Hepatic stellate cell (primary cell): ENCODE measurements at regions not wholly inside any gene's neighbourhood (a gene's known extent, or its start where the extent isn't known, plus 50 kb on each side); places are given as distances from the start of the nearest gene placed in this dataset.
"Not testable (repeated sequence)": the region's sequence is repeated elsewhere in the genome, so short reads cannot be mapped to it uniquely, and the experiment has no call there.

Experiments
- DNase-seq: peaks from one replicate; pipeline ENCODE4 v3.0.0; 2011; ENCODE audit warnings: low spot score

DNA sequence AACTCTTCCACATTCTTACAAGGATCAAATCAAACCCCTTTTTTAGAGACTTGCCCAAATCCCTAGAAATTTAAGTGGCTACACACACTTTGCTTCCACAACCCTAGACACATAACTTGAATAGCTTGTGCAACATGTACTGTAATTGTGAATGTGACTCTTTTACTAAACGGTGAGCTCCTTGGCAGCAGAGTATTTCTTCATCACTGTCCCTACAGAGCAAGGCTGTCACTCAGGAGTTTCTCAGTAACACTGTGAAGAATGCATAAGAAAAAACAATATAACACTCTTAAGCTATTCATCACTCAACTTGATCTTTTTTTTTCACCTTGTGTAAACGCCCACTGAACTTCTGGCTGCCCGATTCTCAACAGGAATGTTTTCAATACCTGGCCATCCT, 53.8 kb upstream of the ADAMTS18 start:
- no peak for DNase-seq

- no peak for DNase-seq
Observed at GRCh38 chr16:77491091-77491490, 56.3 kb upstream of the ADAMTS18 start.

GRCh38 chr16:77496934-77497333, 62.1 kb upstream of the ADAMTS18 start:
- DNase-seq = no peak

DNA sequence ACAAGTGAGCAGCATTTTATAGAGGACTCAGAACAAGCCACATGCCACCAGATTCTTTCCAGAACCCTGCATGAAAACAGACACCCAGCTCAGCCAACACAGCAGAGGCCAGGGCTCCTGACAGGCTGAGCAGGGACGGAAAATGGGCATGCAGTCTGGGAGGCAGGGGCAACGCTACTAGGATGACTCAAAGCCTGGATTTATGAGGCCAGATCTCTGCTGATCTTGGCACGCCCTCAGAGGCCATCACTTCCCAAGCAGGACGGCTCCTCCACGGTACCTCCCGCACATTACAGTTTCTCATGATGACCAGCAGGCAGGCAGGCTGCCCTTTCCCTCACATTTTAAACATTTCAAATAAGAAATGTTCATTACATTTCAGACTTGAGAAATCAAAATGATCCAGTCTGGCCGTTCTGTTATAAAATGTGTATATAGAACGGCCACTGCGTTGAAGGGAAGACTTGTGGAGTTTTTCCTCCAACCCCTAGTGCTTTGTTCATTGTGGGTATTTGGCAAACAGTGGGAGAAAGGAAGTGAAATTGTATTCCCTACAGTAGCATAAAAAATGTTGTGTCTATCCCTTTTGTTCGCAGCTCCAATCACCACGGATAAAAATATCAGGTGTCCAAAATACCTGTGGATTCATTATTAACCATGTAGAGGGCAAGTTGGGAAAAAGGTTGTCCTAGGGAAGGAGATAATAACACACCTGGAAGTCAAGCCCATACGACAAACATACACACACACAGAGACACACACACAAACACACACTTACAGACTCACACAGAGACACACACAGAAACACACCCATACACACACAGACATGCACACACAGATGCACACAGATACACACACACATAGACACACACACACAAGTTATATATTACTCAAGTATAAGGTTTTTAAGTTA, 64.8 kb upstream of the ADAMTS18 start:
- DNase-seq = no peak

GRCh38 chr16:77500286-77500598, 65.4 kb upstream of the ADAMTS18 start:
- no peak for DNase-seq

DNA sequence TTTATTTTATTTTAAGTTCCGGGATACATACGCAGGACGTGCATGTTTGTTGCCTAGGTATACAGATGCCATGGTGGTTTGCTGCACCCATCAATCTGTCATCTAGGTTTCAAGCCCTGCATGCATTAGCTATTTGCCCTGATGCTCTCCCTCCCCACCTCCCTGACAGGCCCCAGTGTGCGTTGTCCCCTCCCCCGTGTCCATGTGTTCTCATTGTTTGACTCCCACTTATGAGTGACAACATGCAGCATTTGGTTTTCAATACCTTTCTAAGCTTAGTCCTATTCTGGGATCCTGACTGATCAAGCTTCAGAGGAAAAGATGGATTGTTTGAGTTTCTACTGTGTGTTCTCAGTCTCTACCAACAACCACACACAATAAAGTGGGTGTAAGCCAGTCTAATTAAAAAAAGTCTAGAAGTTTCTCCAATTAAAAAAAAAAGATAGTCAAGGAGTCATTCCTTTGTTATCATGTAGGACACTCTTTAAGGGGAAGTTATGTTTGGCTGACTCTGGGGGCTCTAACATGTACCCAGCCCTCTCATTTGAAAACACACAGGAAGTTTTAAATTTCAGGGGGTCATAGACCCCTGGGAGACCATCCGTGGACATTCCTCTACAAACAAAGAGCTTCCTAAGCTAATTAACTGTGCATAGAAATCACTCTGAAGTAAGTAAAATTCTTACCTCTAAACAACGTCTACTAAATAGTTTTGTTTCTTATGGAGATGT, 66.3 kb upstream of the ADAMTS18 start:
- no peak for DNase-seq

GRCh38 chr16:77502448-77502847, 67.6 kb upstream of the ADAMTS18 start:
- no peak for DNase-seq

GRCh38 chr16:77506492-77506891, 71.7 kb upstream of the ADAMTS18 start:
- DNase-seq = not testable (repeated sequence)

GRCh38 chr16:77509051-77509450, 74.2 kb upstream of the ADAMTS18 start:
- no peak for DNase-seq

DNA sequence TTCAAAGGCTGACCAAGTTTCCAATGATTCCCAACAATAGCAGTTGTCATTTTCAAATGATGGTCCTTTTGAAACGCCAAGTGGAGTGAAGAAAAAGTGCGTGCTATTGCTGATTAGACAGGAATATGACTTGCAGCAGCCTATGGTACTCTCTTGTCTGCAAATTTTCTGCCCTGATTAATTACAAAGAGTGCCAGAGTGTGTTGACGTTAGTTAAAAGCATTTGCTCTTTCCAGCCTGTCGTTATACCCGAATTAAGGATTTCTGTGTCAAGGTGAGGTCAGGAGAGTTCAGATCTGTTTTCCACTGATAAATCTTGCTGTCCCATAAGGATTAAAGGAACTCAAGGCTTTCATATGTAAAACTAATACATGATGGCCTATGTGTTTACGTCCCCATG, 75.0 kb upstream of the ADAMTS18 start:
- no peak for DNase-seq

- no peak for DNase-seq
Observed at GRCh38 chr16:77511053-77511452, 76.2 kb upstream of the ADAMTS18 start.

- DNase-seq = no peak
Observed at GRCh38 chr16:77514500-77515220, 79.8 kb upstream of the ADAMTS18 start.

GRCh38 chr16:77525226-77525625, 90.4 kb upstream of the ADAMTS18 start:
- not testable (repeated sequence) for DNase-seq

GRCh38 chr16:77531752-77532151, 96.9 kb upstream of the ADAMTS18 start:
- no peak for DNase-seq

- DNase-seq = no peak
Observed at GRCh38 chr16:77536809-77537208, 102.0 kb upstream of the ADAMTS18 start.

GRCh38 chr16:77539421-77540034, 104.7 kb upstream of the ADAMTS18 start:
- DNase-seq = no peak

DNA sequence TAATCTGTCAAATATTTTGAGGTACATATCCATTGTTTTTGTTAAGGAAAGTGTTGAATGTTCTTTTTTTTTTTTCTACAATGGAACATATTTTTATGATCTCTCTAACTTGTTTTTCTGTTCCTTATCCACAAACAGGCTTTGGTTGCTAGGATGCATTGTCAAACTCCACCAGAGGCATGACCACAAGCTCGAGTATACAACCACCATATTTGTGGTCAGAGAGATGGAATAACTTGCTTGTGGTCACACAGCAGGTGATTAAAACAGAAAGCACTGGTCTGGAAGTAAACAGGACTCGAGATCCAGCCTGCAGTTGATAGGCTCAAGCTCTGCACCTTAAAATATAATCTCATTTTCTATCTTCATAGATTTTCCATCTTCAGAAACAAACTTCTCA, 105.8 kb upstream of the ADAMTS18 start:
- DNase-seq = no peak

DNA sequence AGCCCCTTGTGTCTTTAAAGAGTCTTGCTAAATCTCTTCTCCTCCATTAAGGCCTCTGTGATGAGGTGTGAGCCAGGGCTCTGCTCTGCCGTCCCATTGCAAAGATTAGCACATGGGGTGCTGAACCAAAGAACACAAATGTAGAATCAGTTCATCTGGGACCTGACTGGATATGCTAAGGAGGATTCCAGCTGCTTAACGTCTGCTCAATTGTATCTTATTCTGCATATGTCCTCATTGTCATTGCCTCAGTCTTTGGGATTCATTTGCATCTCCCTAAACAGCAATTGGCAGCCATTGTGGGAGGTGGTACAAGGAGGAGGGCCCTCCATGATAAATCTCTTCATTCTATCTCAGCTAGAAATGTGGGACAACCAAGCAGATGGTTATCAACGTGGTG, 106.3 kb upstream of the ADAMTS18 start:
- no peak for DNase-seq

- no peak for DNase-seq
Observed at GRCh38 chr16:77548151-77548550, 113.3 kb upstream of the ADAMTS18 start.

DNA sequence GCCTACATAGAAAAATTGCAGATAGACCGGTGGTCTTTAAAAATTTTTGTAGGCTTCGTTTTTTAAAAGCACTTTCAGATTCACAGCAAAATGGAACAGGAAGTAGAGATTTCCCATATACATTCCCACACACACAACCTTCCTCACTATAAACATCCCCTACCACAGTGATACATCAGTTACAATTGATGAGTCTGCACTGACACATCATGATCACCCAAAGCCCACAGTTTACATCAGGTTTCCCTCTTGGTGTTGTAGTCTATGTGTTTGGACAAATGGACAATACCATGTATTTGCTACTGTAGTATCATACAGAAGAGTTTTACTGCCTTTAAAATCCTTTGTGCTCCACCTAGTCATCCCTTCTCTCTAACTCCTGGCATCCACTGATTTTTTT, 113.9 kb upstream of the ADAMTS18 start:
- no peak for DNase-seq

GRCh38 chr16:77549876-77550275, 115.0 kb upstream of the ADAMTS18 start:
- DNase-seq = no peak

- DNase-seq = no peak
Observed at GRCh38 chr16:77551357-77551756, 116.5 kb upstream of the ADAMTS18 start.
